Stimulated activated naive CD4-positive, alpha-beta T cell treated with Interleukin-2 at 50 U/mL for 16 hours (primary cell): ENCODE measurements at regions not wholly inside any gene's neighbourhood (a gene's known extent, or its start where the extent isn't known, plus 50 kb on each side); places are given as distances from the start of the nearest gene placed in this dataset.

Experiments used
- DNase-seq: peaks from one replicate; lab custom pipeline; 2025; lab: John Stamatoyannopoulos, UW

- peak; percentile 34 for DNase-seq
Observed at GRCh38 chr9:110058304-110058953, 149.5 kb downstream of the C9orf152 start.

DNA sequence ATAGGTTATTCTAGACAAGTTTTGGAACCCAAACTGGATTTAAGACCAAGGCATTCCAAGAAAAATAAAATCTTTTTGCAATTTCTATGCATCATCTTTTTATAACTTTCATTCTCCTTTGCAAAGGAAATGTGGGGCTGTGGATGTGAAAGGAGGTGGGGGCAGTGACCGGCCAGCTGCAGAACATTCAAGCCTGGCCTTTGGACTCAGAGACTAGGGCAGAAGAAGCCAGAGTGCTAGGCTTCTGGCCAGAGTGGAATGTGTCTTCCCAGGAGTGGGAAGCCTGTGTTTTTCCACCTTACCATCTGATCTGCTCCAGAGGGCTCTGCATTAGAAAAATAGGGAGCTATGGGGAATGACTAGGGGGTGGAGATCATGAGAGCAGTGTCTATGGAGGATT is 148.5 kb downstream of the C9orf152 start:
- no peak for DNase-seq

- DNase-seq, result no peak
Observed at GRCh38 chr9:110064803-110065202, 143.2 kb downstream of the C9orf152 start.

DNA sequence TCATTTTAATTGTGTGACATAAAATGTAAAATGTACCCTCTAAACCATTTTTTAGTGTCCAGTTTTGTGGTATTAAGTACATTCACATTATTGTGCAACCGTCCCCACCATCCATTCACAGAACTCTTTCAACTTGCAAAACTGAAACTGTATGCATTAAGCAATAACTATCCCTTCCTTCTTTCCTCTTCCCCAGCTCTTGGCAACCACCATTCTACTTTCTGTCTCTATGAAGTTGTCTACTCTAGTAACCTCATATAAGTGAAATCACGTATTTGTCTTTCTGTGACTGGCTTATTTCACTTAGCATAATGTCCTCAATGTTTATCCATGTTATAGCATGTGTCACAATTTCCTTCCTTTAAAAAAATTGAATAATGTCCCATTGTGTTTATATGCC is 142.4 kb downstream of the C9orf152 start:
- DNase-seq, result no peak

DNA sequence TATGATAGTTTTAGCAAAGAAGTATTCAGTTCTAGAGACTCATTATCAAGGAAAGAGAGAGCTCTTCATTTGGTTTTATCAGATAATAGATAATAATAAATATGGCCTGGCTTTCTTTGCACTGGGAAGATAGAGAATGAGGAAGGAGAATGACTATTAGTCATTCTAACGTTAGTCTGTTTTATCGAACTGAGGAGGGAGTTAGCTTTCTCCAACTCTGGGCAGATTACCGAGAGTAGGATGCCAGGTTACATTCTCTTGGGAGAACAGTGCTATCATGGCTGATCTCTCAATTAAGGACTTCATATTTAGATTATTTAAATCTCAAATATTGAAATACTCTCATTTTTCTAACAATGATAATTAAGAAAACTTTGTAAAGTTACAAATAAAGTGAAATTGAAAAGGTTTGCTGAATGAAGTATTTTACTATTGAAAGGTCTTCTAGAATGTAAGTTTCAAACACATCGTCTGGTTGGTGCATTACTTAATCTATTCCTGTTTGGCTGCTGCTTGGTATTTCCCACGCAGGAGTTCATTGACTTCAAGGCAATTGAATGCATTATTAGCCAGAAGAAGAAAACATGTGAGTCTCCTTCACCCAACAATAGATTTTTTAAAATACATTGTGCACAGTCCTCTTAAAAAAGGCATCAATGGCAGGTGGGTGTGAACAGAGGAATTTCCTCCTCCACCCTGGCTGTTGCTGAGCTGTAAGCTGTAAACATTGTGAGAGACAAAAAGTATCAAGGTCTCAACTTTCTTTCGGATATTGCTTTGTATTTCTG is 140.8 kb downstream of the C9orf152 start:
- DNase-seq, result no peak

DNA sequence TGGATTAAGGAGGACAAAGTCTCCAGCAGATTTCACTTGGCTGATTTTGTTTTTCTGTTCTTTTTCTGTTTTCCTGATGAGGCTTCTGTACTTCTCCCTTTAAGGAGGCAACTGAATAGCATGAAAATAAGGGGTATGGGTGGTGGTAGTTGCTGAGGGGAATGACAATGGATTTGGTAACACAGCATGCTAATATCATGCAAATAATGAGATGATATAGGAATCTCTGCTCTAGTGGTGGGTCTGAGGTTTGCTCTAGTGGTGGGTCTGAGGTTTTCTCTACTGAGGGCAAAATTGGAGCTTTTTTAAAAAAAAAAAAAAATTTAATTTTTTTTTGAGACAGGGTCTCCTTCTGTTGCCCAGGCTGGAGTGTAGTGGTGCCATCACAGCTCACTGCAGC is 139.7 kb downstream of the C9orf152 start:
- no peak for DNase-seq

GRCh38 chr9:110069326-110070248 is 138.4 kb downstream of the C9orf152 start:
- no peak for DNase-seq

DNA sequence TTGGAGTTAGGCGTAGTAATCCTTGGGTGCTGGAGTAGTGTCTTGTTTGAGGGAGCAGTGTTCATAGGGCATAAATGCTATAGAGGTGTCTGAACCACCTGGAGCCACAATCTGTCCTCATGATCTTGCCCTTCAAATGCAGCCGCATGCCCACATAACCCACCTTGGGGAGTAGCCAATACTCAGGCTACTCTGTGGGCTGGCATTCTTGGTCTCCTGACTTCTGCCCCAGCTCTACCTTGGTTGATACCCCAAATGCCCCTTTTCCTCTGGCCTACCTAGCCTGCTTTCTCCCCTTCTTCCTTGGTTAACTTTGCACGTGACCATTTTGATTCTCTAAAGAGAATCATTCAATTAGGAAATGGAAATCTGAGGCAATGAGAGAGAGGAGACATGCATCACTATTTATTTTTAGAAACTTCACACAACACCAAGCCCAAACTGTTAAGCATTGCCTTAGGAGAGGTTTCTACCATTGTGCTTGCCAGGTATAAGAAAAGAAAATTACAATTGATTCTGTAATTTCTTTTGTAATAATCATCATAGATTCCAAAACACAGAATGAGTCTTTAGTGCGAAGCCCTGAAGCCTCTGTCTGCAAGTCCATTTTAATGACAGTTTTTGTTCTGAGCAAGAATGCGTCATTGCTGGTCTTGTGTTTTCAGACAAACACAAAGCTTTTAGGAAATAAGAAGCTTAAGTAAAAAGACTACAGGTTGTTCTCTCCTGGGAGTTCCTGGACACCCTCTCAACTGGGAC is 135.2 kb downstream of the C9orf152 start:
- DNase-seq, result no peak

DNA sequence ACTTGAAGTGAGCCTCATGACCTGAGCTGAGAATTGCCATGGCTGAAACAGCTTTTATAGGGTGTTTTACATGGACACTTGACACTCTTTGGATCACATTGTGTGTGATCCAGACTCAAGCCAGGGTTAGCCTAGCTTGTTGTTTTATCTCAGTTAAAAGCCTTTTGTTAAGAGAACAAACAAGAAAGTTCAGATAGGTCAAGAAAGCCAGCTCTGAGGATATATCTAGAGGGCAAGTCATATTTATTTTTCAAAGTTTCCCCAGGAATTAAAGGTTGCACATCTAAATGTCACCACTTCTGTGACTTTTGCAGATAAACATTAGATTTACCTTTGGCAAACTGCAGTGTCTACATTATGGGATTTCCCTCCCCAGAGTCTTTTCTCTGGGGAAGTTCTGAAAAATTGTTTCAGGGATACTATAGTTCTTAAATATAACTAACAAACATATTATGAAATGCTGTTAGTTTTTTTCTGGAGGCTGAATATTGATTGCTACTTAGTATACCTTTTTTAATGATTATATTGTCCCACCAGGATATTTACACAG is 134.5 kb downstream of the C9orf152 start:
- no peak for DNase-seq

- DNase-seq, result no peak
Observed at GRCh38 chr9:110076894-110077725, 130.8 kb downstream of the C9orf152 start.

DNA sequence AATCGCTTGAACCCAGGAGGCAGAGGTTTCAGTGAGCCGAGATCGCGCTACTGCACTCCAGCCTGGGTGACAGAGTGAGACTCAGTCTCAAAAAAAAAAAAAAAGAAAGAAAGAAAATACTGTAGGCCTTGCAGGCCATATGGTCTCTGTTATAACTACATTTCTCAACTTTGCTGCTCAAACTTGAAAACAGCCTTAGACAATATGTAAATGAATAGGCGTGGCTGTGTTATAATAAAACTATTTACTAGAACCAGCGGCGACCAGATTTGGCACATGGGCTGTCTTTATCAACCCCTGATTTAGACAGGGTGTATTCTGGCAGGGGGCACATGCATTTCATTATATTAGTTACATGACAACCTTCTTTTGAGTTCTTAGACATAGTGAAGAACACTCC is 130.0 kb downstream of the C9orf152 start:
- no peak for DNase-seq

GRCh38 chr9:110078604-110079003 is 129.4 kb downstream of the C9orf152 start:
- no peak for DNase-seq

GRCh38 chr9:110081395-110081794 is 126.6 kb downstream of the C9orf152 start:
- no peak for DNase-seq

GRCh38 chr9:110083866-110084265 is 124.1 kb downstream of the C9orf152 start:
- DNase-seq, result no peak

- no peak for DNase-seq
Observed at GRCh38 chr9:110086537-110086936, 121.4 kb downstream of the C9orf152 start.

DNA sequence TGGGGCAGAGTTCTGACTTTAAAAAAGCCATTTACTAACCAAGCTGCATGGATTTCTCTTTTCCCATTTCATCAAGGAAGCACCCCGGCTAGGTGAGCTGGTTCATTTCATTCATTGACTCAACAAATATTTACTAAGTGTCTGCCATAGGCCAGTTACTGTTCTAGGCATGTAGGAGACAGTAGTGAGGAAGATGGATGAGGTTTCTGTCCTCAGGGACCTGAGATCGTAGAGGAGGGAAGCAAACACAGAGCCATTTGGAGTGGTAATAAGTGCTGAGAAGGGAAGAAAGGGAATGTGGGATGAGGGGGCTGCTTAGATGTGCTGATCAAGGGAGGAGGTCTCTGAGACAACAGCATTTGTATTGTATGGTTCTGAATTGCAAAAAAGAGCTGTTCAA is 120.4 kb downstream of the C9orf152 start:
- no peak for DNase-seq

GRCh38 chr9:110088099-110088498 is 119.9 kb downstream of the C9orf152 start:
- DNase-seq, result no peak

DNA sequence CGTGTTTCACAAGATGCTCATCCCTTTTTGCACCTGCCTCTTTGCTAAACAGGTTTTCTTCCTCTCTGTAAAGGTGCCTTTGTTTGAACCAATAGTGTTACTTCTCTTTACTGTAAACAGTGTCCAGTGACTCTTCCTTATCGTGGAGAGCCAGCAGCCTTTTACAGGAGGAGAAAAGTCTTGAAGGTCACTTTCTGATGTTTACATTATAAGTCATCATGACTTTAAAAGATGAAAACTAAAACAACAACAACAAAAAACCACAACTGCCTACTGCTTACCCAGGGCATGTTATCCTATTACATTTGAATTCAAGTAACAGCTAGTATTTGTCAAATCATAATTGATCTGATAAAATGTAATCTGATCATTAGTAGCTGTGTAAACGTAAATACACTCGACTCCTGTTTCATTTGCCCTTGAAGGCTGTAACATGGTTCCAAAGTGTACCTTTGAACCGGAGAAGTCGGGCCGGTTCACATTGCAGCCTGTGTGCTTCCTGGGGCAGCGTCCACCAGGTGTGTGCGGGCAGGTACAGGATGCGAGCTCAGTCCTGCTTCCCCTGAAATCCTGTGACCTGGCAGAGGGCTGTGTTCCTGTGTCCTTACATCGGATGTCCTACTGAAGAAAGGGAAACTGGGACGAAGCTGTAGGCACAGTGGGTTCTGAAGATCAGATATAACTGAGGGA is 118.1 kb downstream of the C9orf152 start:
- DNase-seq, result no peak

DNA sequence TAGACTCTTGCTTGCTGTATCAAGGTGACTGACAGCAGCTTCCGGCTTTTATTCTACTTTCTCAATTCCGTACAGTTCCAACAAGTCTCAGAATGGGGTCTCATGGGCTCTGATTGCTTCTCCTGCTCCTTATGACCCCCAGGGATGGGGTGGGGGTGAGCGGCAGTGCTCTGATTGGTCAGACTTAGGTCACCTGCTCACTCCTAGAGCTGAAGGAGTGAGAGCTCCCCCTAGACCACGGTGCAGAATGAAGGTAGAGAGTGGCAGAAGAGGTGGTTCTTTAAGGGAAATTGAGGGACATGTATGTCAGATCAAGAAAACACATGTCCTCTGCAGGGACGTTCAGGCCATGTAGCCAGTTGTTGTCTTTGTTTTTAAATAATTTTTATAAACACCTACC is 115.2 kb downstream of the C9orf152 start:
- no peak for DNase-seq

DNA sequence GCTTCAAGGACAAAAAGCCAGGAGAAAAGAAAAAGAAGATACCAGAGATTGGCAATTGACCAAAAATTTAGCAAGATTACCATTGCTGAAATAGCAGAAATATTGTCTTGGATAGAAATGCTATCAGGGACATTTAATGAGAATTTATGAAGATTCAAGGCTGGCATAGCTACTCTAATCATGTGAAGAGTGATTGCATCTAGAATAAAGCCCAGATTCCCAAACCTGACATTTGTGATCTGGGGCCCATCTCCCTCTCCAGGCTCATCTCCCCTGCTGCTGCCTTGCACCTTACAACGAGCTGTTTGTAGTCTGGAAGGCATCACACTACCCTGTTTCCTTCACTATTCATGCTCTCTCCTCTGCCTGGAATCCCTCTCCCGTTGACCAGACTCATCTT is 114.5 kb downstream of the C9orf152 start:
- no peak for DNase-seq
